Ovary (tissue), 7 donors: ENCODE measurements at regions not wholly inside any gene's neighbourhood (a gene's known extent, or its start where the extent isn't known, plus 50 kb on each side); places are given as distances from the start of the nearest gene placed in this dataset.
"Not testable (repeated sequence)": the region's sequence is repeated elsewhere in the genome, so short reads cannot be mapped to it uniquely, and the experiment has no call there.

Experiments
- DNase-seq, 5 donors: peaks; one replicate each; pipeline ENCODE4 v3.0.0-alpha.2; 2019 to 2020
- H3K27ac ChIP-seq, 2 donors: fragments of 200-600 bp; one replicate each; pipeline versions ENCODE4 v1.5.1 to v1.8.0; 2019 to 2022
- H3K27me3 ChIP-seq: fragments of 200-600 bp; one replicate; pipeline ENCODE4 v1.8.0; 2022
- H3K36me3 ChIP-seq: fragments of 200-600 bp; sonication (generic); one replicate; pipeline ENCODE4 v1.5.1; 2019
- H3K4me1 ChIP-seq: one replicate; pipeline ENCODE4 v1.8.1; 2013; ENCODE audit warnings: mild to moderate bottlenecking, moderate library complexity; ENCODE audit not compliant: insufficient read depth
- H3K4me3 ChIP-seq: fragments of 200-600 bp; sonication (generic); one replicate; pipeline ENCODE4 v1.5.1; 2017
- H3K9me3 ChIP-seq, 2 donors: fragments of 200-600 bp in 1 of 2; sonication (generic) in 1 of 2; one replicate each; pipeline versions ENCODE4 v1.5.1 to v1.8.1; 2013 to 2019; ENCODE audit warnings: mild to moderate bottlenecking in 1 of 2, moderate library complexity in 1 of 2
- EP300 ChIP-seq: sonication (generic); formaldehyde crosslinking; IDR thresholded peaks from one replicate; pipeline ENCODE4 v1.6.1; 2017; ENCODE audit warnings: antibody characterized with exemption
- POLR2A ChIP-seq: fragments of 450-650 bp; IDR thresholded peaks from one replicate; pipeline ENCODE4 v1.6.1; 2017; ENCODE audit warnings: antibody characterized with exemption, mild to moderate bottlenecking, moderate library complexity
- WGBS, 3 donors: extraction: QIAGEN DNeasy Blood & Tissue Kit in 1 of 3; methylation state at CpG; one replicate each; pipeline versions ENCODE4 v1.1.5 to v1.1.7; 2013 to 2017; 5-methylcytosine and 5-hydroxymethylcytosine counted together
- intact Hi-C, 4 donors: fragments of 100-400 bp; cut with DNase I; formaldehyde crosslinking; loops; one replicate each; pipeline versions ENCODE4 v1.11.0 to v1.15.1; 2022 to 2023
- TF ChIP-seq, protein P1 (sequence below), 3 donors: fragments of 450-650 bp in 2 of 3; fragments of 200-600 bp in 1 of 3; IDR thresholded peaks; one replicate each; pipeline versions ENCODE4 v1.5.1 to v1.8.0; 2016 to 2022; ENCODE audit warnings: antibody characterized with exemption in 3 of 3, mild to moderate bottlenecking in 1 of 3
- donor health status: DM: no; HTN: no; CAD: no; lungs with moderate emphysema.
- donor health status: DM: no; HTN: no; CAD: no.
- donor health status: Bipolar disorder and iron deficiency.
- donor health status: DM: no; HTN: no; CAD: no.
- donor health status: DM: yes; HTN: yes; CAD: no.

DNA sequence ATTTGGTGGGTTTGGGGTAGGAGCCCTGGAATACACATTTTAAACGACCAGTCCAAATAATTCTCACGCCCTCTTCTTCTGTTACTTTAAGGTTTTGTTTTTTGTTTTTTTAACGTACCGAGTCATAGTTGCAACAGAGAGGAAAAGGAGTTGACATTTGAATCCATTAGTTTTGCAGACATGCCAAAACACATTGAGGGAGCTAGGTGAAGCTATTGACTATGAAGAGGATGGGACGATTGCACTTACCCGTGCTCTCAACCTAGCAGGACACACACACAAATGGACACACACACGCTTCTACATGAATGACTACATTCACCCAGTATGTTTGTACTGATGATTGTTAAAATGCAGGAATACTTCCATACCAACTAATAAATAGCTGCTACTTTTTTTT lies 54.3 kb upstream of the CIT start:
- no peak for DNase-seq
- Histone ChIP-seq H3K36me3 (no peaks in the 10 kb centered on the region), H3K27ac (no peak overlapping the region), H3K9me3 (no peaks in the 10 kb centered on the region), H3K4me1 (no peaks in the 10 kb centered on the region), H3K27me3 (no peaks in the 10 kb centered on the region), H3K4me3 (no peak overlapping the region)
- WGBS, 3 donors: 57 to 66% (median 57%) methylated on average over 7 of the region's 7 CpGs
- intact Hi-C loops: no loop called here
- no peak for TF ChIP-seq POLR2A
- TF ChIP-seq, protein P1, sequence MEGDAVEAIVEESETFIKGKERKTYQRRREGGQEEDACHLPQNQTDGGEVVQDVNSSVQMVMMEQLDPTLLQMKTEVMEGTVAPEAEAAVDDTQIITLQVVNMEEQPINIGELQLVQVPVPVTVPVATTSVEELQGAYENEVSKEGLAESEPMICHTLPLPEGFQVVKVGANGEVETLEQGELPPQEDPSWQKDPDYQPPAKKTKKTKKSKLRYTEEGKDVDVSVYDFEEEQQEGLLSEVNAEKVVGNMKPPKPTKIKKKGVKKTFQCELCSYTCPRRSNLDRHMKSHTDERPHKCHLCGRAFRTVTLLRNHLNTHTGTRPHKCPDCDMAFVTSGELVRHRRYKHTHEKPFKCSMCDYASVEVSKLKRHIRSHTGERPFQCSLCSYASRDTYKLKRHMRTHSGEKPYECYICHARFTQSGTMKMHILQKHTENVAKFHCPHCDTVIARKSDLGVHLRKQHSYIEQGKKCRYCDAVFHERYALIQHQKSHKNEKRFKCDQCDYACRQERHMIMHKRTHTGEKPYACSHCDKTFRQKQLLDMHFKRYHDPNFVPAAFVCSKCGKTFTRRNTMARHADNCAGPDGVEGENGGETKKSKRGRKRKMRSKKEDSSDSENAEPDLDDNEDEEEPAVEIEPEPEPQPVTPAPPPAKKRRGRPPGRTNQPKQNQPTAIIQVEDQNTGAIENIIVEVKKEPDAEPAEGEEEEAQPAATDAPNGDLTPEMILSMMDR (IDR thresholded peaks at IDR 0.05): no peak
- no peak for TF ChIP-seq EP300

DNA sequence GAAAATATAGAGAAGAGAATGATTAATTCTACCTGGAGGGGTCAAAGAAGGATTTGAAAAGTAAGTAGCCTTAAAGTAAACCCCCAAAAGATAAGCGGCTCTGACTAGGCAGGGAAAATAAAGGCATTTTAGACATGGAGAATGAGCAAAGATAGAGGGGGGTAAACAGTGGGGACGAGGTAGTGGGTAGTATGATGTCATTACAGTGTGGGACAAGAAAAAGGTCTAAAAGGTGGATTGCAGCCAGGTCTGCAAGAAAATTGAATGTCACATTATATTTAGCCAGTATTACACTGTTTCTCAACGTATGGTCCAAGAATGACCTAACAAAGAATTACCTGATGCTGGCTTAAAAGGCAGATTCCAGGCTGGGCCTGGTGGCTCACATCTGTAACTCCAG lies 55.8 kb upstream of the CIT start:
- H3K36me3 ChIP-seq: no peaks in the 10 kb centered on the region
- intact Hi-C loops: no loop called here
- WGBS, 3 donors: 51 to 71% (median 63%) methylated on average over 3 of the region's 3 CpGs

DNA sequence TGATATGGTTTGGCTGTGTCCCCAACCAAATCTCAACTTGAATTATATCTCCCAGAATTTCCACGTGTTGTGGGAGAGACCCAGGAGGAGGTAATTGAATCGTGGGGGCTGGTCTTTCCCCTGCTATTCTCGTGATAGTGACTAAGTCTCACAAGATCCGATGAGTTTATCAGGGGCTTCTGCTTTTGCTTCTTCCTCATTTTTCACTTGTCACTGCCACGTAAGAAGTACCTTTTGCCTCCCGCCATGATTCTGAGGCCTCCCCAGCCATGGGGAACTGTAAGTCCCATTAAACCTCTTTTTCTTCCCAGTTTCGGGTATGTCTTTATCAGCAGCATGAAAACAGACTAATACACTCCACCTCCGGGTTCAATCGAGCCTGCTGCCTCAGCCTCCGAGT lies 54.3 kb upstream of the BICDL1 start:
- H3K27ac ChIP-seq, H3K36me3 ChIP-seq, intact Hi-C loops, H3K9me3 ChIP-seq, H3K4me3 ChIP-seq, DNase-seq, H3K4me1 ChIP-seq, H3K27me3 ChIP-seq: not testable (repeated sequence)
- 51 to 62% (median 56%) methylated on average over 10 of the region's 10 CpGs for WGBS, 3 donors

More for the DNA sequence above, 55.8 kb upstream of the CIT start:
- H3K27me3 ChIP-seq: no peaks in the 10 kb centered on the region
- H3K27ac ChIP-seq: no peak overlapping the region
- TF ChIP-seq POLR2A (no peak), EP300 (no peak)
- TF ChIP-seq, protein P1 (IDR thresholded peaks at IDR 0.05): no peak
- no peak overlapping the region for H3K4me3 ChIP-seq
- no peaks in the 10 kb centered on the region for H3K4me1 ChIP-seq
- no peaks in the 10 kb centered on the region for H3K9me3 ChIP-seq
- no peak for DNase-seq

DNA sequence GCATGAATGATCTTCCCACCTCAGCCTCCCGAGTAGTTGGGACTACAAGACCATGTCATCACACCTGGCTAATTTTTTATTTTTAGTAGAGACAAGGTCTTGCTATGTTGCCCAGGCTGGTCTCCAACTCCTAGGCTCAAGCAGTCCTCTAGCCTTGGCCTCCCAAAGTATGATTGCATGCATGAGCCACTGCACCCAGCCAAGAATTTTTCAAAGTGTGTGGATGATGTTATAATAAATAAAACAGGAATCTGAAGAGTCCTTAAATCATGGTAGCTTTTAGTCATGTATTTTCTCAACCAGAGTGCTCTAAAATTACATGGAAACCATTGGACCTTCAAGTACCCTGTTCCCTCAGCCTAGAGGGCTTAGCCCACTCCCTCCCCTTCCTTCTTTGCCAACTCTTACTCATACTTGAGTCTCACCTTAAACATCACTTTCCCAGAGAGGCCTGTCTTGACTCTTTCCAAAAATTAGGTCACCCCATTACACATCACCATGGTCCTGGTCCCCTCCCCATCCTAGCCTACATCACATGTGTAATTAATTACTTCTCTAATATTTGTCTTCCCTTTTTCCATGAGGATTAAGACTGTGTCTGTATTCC lies 52.2 kb upstream of the BICDL1 start:
- Histone ChIP-seq H3K4me1 (no peaks in the 10 kb centered on the region), H3K27ac (no peak overlapping the region), H3K4me3 (no peak overlapping the region), H3K9me3 (no peaks in the 10 kb centered on the region), H3K36me3 (no peaks in the 10 kb centered on the region), H3K27me3 (no peaks in the 10 kb centered on the region)
- 83 to 85% (median 83%) methylated on average over 1 of the region's 1 CpG for WGBS, 3 donors
- no peak for TF ChIP-seq POLR2A
- TF ChIP-seq EP300: no peak
- TF ChIP-seq, protein P1 (IDR thresholded peaks at IDR 0.05): no peak
- DNase-seq: no peak
- intact Hi-C loops: no loop called here

DNA sequence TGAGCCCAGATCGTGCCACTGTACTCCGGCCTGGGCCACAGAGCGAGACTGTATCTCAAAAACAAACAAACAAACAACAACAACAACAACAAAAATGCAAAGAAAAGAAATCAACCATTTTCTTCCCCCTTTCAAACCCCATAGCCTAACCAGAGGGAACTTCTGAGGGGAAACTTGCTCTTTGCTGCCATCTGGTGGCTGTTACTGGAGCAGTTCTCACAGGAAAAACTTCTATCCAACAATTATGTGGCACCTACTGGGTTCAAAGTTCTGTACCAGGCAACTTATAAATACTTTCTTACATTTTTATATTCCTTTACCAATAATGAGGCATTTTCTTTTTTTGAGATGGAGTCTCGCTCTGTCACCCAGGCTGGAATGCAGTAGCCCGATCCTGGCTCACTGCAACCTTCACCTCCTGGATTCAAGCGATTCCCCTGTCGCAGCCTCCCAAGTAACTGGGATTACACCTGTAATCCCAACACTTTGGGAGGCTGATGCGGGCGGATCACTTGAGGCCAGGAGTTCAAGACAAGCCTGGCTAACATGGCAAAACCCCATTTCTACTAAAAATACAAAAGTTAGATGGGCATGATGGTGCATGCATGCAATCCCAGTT lies 50.9 kb upstream of the BICDL1 start:
- Histone ChIP-seq H3K27ac (no peak overlapping the region), H3K27me3 (no peaks in the 10 kb centered on the region), H3K4me3 (no peak overlapping the region), H3K4me1 (no peaks in the 10 kb centered on the region), H3K9me3 (no peaks in the 10 kb centered on the region), H3K36me3 (no peaks in the 10 kb centered on the region)
- DNase-seq: peak in 3 of 5 donors; percentile 22 to 27 (median 23)
- intact Hi-C loops: no loop called here
- no peak for TF ChIP-seq POLR2A
- TF ChIP-seq EP300: no peak
- TF ChIP-seq, protein P1 (IDR thresholded peaks at IDR 0.05): peak in 1 of 3 donors; percentile 36
- WGBS, 3 donors: 31 to 39% (median 37%) methylated on average over 9 of the region's 9 CpGs
